ENCODE measurements at regions not wholly inside any gene's neighbourhood (a gene's known extent, or its start where the extent isn't known, plus 50 kb on each side); places are given as distances from the start of the nearest gene placed in this dataset.

DNA sequence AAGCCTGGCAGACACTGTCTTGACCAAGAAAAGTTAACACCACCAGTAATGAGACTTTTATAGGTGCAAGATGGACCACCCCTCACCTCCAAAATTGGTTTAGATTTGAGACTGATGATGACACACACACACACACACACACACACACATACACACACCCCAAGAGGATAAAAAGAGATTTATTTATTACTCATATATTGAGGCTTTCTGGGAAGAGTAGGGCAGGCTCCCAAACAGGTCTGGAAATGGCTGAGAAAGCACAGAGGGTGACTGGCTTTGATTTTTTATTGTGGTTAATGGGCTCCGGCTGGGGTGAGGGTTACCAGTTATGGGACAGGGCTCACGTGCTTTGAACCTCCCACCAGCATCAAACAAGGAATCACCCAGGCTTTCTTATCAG lies 54.2 kb upstream of the ADAM23 start:
- no peak for TF ChIP-seq POLR2A (IDR thresholded peaks at IDR 0.05)
- TF ChIP-seq, protein P1, sequence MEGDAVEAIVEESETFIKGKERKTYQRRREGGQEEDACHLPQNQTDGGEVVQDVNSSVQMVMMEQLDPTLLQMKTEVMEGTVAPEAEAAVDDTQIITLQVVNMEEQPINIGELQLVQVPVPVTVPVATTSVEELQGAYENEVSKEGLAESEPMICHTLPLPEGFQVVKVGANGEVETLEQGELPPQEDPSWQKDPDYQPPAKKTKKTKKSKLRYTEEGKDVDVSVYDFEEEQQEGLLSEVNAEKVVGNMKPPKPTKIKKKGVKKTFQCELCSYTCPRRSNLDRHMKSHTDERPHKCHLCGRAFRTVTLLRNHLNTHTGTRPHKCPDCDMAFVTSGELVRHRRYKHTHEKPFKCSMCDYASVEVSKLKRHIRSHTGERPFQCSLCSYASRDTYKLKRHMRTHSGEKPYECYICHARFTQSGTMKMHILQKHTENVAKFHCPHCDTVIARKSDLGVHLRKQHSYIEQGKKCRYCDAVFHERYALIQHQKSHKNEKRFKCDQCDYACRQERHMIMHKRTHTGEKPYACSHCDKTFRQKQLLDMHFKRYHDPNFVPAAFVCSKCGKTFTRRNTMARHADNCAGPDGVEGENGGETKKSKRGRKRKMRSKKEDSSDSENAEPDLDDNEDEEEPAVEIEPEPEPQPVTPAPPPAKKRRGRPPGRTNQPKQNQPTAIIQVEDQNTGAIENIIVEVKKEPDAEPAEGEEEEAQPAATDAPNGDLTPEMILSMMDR (IDR thresholded peaks at IDR 0.05): no peak

Measured in adrenal gland (tissue), 5 donors.